ENCODE measurements at regions not wholly inside any gene's neighbourhood (a gene's known extent, or its start where the extent isn't known, plus 50 kb on each side); places are given as distances from the start of the nearest gene placed in this dataset.

GRCh38 chr10:78651287-78651686, 417.5 kb upstream of the ZMIZ1 start:
- Histone ChIP-seq H3K4me2 (ENCODE audit: low read length) (no peak overlapping the region), H4K20me1 (ENCODE audit: insufficient read depth) (no peaks in the 10 kb centered on the region), H3K9me2 (ENCODE audit: insufficient read depth) (no peaks in the 10 kb centered on the region), H3K36me3 (ENCODE audit: control insufficient read depth in 1 of 2, insufficient read depth in 2 of 2, low read length in 2 of 2) (no peaks in the 10 kb centered on the region), H3K9ac (ENCODE audit: low read length) (no peak overlapping the region), H3K4me1 (ENCODE audit: control insufficient read depth in 1 of 2, insufficient read depth in 2 of 2, low read length in 2 of 2) (no peaks in the 10 kb centered on the region), H3K9me3 (ENCODE audit: control insufficient read depth in 1 of 2, insufficient read depth in 1 of 2, low read depth in 1 of 2, low read length in 2 of 2) (no peaks in the 10 kb centered on the region), H2AFZ (ENCODE audit: low read depth, low read length, poor library complexity, severe bottlenecking) (no peak overlapping the region), H3K27ac (ENCODE audit: low read depth, low read length) (no peak overlapping the region), H3K4me3 (replicated peaks in 1 of 2; ENCODE audit: low read depth in 1 of 2, low read length in 2 of 2) (no peak overlapping the region), H3K79me2 (ENCODE audit: insufficient read depth, low read length) (no peaks in the 10 kb centered on the region), H3K27me3 (ENCODE audit: insufficient read depth, low read length) (peaks cover 34% of the 10 kb centered on the region)
- no peak for TF ChIP-seq REST (IDR thresholded peaks at IDR 0.05; ENCODE audit: low read depth)
- no peak for TF ChIP-seq SP1 (IDR thresholded peaks at IDR 0.05; ENCODE audit: low read depth)
- ChIA-PET RAD21 (ENCODE audit: low non-redundant PET in 1 of 2, low total read pairs in 2 of 2, uncharacterized antibody in 2 of 2, unreplicated experiment in 2 of 2) (no interaction called here), CTCF (interaction anchor here (1.1 kb wide), 1 partner anchor 8 kb away, joined by 3 read pairs; no protein-coding TSS in a partner anchor), POLR2A (no interaction called here)
- intact Hi-C loops (cut with micrococcal nuclease): loop anchor here (10.0 kb wide), 1 partner anchor 416 kb away; no protein-coding TSS in a partner anchor
- no TSS peak for BruUV-seq (replicated peaks)
- ATAC-seq (no peak), DNase-seq (ENCODE audit: low read depth, low spot score) (no peak)

- H3K36me3 ChIP-seq (ENCODE audit: control insufficient read depth in 1 of 2, insufficient read depth in 2 of 2, low read length in 2 of 2): no peaks in the 10 kb centered on the region
- no peak overlapping the region for H3K4me3 ChIP-seq (replicated peaks in 1 of 2; ENCODE audit: low read depth in 1 of 2, low read length in 2 of 2)
- intact Hi-C loops (cut with micrococcal nuclease): loop anchor here (10.0 kb wide), 1 partner anchor 419 kb away; no protein-coding TSS in a partner anchor
- no peaks in the 10 kb centered on the region for H3K9me3 ChIP-seq (ENCODE audit: control insufficient read depth in 1 of 2, insufficient read depth in 1 of 2, low read depth in 1 of 2, low read length in 2 of 2)
- RAD21 ChIA-PET (ENCODE audit: low non-redundant PET in 1 of 2, low total read pairs in 2 of 2, uncharacterized antibody in 2 of 2, unreplicated experiment in 2 of 2): no interaction called here
- H4K20me1 ChIP-seq (ENCODE audit: insufficient read depth): no peaks in the 10 kb centered on the region
- H3K27ac ChIP-seq (ENCODE audit: low read depth, low read length): no peak overlapping the region
- POLR2A ChIA-PET: no interaction called here
- no TSS peak for BruUV-seq (replicated peaks)
- H3K27me3 ChIP-seq (ENCODE audit: insufficient read depth, low read length): peaks cover 34% of the 10 kb centered on the region
- ATAC-seq (no peak), DNase-seq (ENCODE audit: low read depth, low spot score) (no peak)
- H3K9ac ChIP-seq (ENCODE audit: low read length): no peak overlapping the region
- no peak overlapping the region for H3K4me2 ChIP-seq (ENCODE audit: low read length)
- no peaks in the 10 kb centered on the region for H3K4me1 ChIP-seq (ENCODE audit: control insufficient read depth in 1 of 2, insufficient read depth in 2 of 2, low read length in 2 of 2)
- CTCF ChIA-PET: no interaction called here
- no peaks in the 10 kb centered on the region for H3K79me2 ChIP-seq (ENCODE audit: insufficient read depth, low read length)
- H3K9me2 ChIP-seq (ENCODE audit: insufficient read depth): no peaks in the 10 kb centered on the region
- H2AFZ ChIP-seq (ENCODE audit: low read depth, low read length, poor library complexity, severe bottlenecking): no peak overlapping the region
- TF ChIP-seq ATF3 (IDR thresholded peaks at IDR 0.05): no peak
- no peak for TF ChIP-seq ZFX (IDR thresholded peaks at IDR 0.05)
- TF ChIP-seq REST (IDR thresholded peaks at IDR 0.05; ENCODE audit: low read depth): no peak
- no peak for TF ChIP-seq ZBTB33 (IDR thresholded peaks at IDR 0.05; ENCODE audit: extremely low read depth, insufficient replicate concordance, low read length)
- TF ChIP-seq FOSL1 (IDR thresholded peaks at IDR 0.05; ENCODE audit: low read depth): no peak
- TF ChIP-seq EZH2phosphoT487 (IDR thresholded peaks at IDR 0.05; ENCODE audit: borderline replicate concordance): no peak
- no peak for TF ChIP-seq SIN3A (IDR thresholded peaks at IDR 0.05; ENCODE audit: low read depth)
- no peak for TF ChIP-seq POLR2A (IDR thresholded peaks at IDR 0.05; ENCODE audit: borderline replicate concordance, extremely low read depth, insufficient read depth, insufficient read length)
- no peak for TF ChIP-seq YY1 (IDR thresholded peaks at IDR 0.05; ENCODE audit: extremely low read depth, insufficient replicate concordance, low read depth, low read length)
- TF ChIP-seq EGR1 (IDR thresholded peaks at IDR 0.05; ENCODE audit: low read depth): no peak
These were observed 415.2 kb upstream of the ZMIZ1 start for GRCh38 chr10:78653555-78653954.

Measured in HCT116 (cell line).